NCI-H146 (cell line): ENCODE measurements at regions not wholly inside any gene's neighbourhood (a gene's known extent, or its start where the extent isn't known, plus 50 kb on each side); places are given as distances from the start of the nearest gene placed in this dataset.

ENCODE experiments used
- DNase-seq: peaks from one replicate; lab custom pipeline; 2025; lab: John Stamatoyannopoulos, UW

DNA sequence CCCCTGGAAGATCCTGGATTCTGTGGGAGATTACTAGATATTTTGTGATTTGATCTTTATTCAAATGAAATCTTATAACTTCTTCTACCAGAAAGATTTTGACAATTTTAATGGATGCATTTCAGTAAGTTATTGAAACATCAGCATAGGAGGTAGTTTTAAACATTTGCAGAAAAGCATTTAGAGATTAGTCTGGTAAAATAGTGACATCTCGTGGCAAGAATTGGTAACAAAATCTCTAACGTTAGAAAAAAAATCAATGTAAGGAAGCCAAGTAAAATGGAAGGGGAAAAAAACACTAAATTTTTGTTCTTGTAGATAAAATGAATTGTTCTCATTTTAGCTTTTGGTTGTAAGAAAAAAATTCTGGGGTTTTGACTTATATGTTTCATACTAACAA, 73.3 kb downstream of the TASL start:
- DNase-seq = peak; percentile 4

DNA sequence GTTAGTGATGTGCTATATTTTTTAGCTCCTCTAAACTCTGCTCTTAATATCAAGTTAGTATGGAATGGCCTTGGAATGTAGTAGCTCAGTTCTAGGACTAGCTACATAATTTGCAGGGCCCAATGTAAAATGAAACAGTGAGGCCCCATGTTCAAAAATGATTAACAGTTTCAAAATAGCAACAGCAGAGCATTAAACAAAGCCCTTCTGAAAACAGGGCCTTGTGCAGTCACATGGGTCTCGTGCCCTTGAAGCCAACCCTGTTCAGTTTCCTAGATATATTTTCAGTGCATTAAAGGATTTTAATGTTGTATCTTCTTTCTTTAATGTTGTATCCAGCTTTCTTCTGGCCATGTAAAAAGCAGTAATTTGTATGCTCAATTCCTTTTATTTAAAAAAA, 82.1 kb downstream of the TASL start:
- DNase-seq = no peak

- DNase-seq = no peak
Observed at GRCh38 chrX:30493348-30493747, 84.2 kb downstream of the TASL start.

- DNase-seq = peak; percentile 67
Observed at GRCh38 chrX:30489323-30489722, 88.2 kb downstream of the TASL start.

DNA sequence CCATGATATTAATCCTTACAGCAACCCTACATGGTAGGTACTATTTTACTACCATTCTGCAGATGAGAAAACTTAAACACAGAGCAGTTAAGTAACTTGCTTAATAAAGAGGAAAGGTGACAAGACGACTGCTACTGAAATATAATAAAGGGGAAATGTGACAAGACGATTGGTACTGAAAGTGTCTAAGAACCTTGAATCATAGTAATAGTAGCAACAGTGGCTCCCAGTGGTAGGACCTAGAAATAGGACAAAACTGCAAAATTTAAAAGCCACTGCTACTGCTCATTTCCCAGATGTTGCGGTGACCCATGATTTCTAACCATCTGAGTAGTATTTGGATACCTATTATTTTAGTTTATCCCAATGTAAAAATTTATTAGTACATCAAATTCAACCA, 89.5 kb downstream of the TASL start:
- peak; percentile 46 for DNase-seq

DNA sequence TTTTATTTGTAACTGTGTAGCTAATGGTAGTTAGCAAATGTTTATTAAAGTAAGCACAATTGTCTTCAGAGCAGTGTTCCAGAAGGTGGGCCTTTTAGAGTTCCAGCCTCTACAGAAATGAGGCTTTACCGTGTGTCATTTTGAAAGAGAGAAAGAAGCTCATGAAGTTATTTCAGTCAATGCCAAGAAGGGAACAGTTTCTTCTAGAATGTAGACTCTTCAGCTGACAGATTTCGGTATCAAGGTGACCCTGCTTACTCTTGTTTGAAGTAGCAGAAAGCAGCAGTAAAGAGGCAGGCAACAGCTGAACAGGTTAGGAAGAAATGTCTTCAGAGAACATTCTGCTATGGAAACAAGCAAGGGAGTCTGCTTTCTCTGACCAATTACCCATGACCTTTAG, 93.6 kb downstream of the TASL start:
- DNase-seq = no peak

DNA sequence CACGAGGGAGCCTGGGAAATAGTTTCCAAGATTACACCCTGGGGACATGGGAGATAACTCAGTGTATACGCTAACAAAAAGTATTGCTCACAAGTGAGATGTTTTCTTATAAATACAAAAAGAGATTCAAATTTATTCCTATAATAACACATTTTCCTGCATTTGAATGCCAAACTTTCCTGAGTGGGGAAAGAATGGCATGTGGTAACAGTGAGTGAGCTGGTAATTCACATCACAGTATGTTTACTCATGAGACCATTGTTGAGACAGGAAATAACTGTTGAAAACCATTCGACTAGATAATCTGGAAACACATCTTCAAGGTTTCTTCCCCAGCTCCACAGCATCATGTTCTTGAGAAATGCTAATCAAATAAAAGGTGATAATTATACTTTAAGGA, 109.1 kb downstream of the TASL start:
- DNase-seq = no peak
